ENCODE measurements at regions not wholly inside any gene's neighbourhood (a gene's known extent, or its start where the extent isn't known, plus 50 kb on each side); places are given as distances from the start of the nearest gene placed in this dataset.

DNA sequence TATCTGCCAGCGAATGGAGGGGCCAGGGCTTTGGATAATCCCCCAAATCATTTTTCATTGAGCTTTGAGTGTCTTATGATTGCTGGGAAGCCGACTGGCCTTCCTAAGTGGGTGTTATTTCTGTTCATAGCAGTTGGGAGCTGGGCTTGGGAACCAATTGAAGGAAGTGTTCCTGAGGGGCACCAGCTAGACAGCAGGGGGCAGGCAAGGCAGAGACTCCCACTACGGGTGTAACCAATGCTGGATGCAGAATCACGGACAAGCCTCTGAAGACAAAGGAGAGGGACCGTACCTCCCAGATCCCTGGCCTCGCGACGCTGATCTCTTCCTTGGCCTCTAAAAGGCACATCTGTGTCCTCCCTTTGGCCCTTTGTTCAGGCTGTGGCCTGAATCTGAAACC is 149.0 kb upstream of the PRMT8 start:
- peaks cover 8% of the 10 kb centered on the region; the same call in 1 of the 2 replicates for H3K4me1 ChIP-seq (ENCODE audit: insufficient read depth)
- H3K9me2 ChIP-seq (ENCODE audit: insufficient read depth), result no peaks in the 10 kb centered on the region
- peaks cover 16% of the 10 kb centered on the region for H3K27me3 Mint-ChIP-seq (ENCODE audit: insufficient read depth, low read depth, poor library complexity)
- H4K20me1 ChIP-seq (replicated peaks; ENCODE audit: insufficient read depth), result no peaks in the 10 kb centered on the region
- no peaks in the 10 kb centered on the region for H3K79me2 ChIP-seq (replicated peaks; ENCODE audit: insufficient read depth)
- H3F3A ChIP-seq (replicated peaks; ENCODE audit: low read depth), result no peaks in the 10 kb centered on the region
- no peak overlapping the region for H3K4me3 ChIP-seq
- peak overlapping the region; percentile 60 for H3K4me2 ChIP-seq
- no peaks in the 10 kb centered on the region for H3K36me3 Mint-ChIP-seq (ENCODE audit: low read depth)
- H3K27ac Mint-ChIP-seq, result no peak overlapping the region
- TF ChIP-seq JUNB (IDR thresholded peaks at IDR 0.05; ENCODE audit: unreplicated experiment) (no peak), EZH2phosphoT487 (IDR thresholded peaks at IDR 0.05; ENCODE audit: unreplicated experiment) (no peak), CTCF (conservative IDR thresholded peaks at IDR 0.05; ENCODE audit: low read depth in 2 of 2) (peak; percentile 45 to 65), CREB1 (CRISPR knock-in tag; IDR thresholded peaks at IDR 0.05; ENCODE audit: low read depth) (no peak), POLR2AphosphoS5 (IDR thresholded peaks at IDR 0.05; ENCODE audit: low read depth) (no peak)
- TF ChIP-seq, protein P1, sequence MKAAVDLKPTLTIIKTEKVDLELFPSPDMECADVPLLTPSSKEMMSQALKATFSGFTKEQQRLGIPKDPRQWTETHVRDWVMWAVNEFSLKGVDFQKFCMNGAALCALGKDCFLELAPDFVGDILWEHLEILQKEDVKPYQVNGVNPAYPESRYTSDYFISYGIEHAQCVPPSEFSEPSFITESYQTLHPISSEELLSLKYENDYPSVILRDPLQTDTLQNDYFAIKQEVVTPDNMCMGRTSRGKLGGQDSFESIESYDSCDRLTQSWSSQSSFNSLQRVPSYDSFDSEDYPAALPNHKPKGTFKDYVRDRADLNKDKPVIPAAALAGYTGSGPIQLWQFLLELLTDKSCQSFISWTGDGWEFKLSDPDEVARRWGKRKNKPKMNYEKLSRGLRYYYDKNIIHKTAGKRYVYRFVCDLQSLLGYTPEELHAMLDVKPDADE (IDR thresholded peaks at IDR 0.05), result no peak
- peak; percentile 93 for ATAC-seq
- H3K27ac ChIP-seq (ENCODE audit: low read depth), result no peak overlapping the region
- no peaks in the 10 kb centered on the region for H3K36me3 ChIP-seq (ENCODE audit: insufficient read depth)
- no peaks in the 10 kb centered on the region for H3K27me3 ChIP-seq (ENCODE audit: insufficient read depth)
- H3K9me3 Mint-ChIP-seq, result no peaks in the 10 kb centered on the region; the same call in 2 of the 3 replicates
- peaks cover 25% of the 10 kb centered on the region for H3K4me1 Mint-ChIP-seq
- H3K4me3 Mint-ChIP-seq, result no peak overlapping the region
- DNase-seq (ENCODE audit: low spot score), result peak; percentile 75
- peak overlapping the region; percentile 87 for H2AFZ ChIP-seq

DNA sequence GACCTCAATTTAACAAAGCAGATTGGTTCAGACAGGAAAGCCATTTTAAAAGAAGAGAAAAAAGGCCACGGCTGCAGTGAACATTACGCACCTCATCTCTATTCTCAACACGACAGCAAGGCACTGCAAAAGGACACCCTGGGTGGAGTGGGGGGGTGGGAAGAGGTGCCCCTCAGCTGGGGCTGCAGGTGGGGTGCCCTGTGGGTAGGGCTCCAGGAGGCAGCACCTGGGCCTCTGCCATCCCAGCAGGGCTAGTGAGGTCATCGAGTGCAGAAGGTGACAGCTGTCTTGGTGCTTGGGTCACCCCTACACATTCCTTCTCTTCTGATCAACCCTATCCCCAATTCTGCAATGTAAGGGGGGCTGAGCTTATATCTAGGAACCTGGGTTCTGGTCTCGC is 142.9 kb upstream of the PRMT8 start:
- Histone ChIP-seq H3K9me2 (ENCODE audit: insufficient read depth) (no peaks in the 10 kb centered on the region; the same call in 1 of the 2 replicates), H3K27me3 (ENCODE audit: insufficient read depth) (no peaks in the 10 kb centered on the region), H2AFZ (no peak overlapping the region), H3K4me2 (no peak overlapping the region), H3K36me3 (ENCODE audit: insufficient read depth) (no peaks in the 10 kb centered on the region), H3K79me2 (replicated peaks; ENCODE audit: insufficient read depth) (no peaks in the 10 kb centered on the region), H3K4me3 (no peak overlapping the region), H3K4me1 (ENCODE audit: insufficient read depth) (no peaks in the 10 kb centered on the region), H3K27ac (ENCODE audit: low read depth) (no peak overlapping the region), H3F3A (replicated peaks; ENCODE audit: low read depth) (no peaks in the 10 kb centered on the region), H4K20me1 (replicated peaks; ENCODE audit: insufficient read depth) (no peaks in the 10 kb centered on the region)
- Mint-ChIP-seq H3K27ac (no peak overlapping the region), H3K27me3 (ENCODE audit: insufficient read depth, low read depth, poor library complexity) (peaks cover 7% of the 10 kb centered on the region), H3K4me1 (no peaks in the 10 kb centered on the region), H3K9me3 (no peaks in the 10 kb centered on the region), H3K36me3 (ENCODE audit: low read depth) (no peaks in the 10 kb centered on the region), H3K4me3 (no peak overlapping the region)
- DNase-seq (ENCODE audit: low spot score), result no peak
- no peak for TF ChIP-seq ZNF114 (CRISPR knock-in tag; IDR thresholded peaks at IDR 0.05)
- no peak for TF ChIP-seq JUNB (IDR thresholded peaks at IDR 0.05; ENCODE audit: unreplicated experiment)
- TF ChIP-seq EZH2 (IDR thresholded peaks at IDR 0.05; ENCODE audit: low read depth, unreplicated experiment), result no peak
- ATAC-seq, result no peak

DNA sequence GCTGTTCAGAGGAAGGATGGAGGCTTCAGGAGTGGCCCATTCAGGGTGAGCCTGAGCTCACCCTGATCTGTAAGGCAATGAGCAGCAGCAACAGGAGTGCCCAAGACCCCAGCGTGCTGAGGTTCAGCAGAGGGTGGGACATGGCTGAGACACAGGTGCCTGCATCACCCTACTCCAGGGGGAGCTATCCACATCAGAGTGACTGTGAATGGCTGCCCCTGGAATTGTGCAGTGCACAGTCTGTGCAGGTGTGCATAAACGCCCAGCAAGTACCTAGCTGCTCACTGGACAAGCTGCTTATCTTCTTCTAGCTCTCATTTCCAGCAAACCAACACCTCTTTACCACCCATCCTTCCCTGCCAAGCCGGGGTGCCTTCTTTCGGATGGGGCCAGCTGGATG is 140.6 kb upstream of the PRMT8 start:
- Histone ChIP-seq H4K20me1 (replicated peaks; ENCODE audit: insufficient read depth) (no peaks in the 10 kb centered on the region), H3K79me2 (replicated peaks; ENCODE audit: insufficient read depth) (no peaks in the 10 kb centered on the region), H3F3A (replicated peaks; ENCODE audit: low read depth) (no peaks in the 10 kb centered on the region), H3K4me3 (no peak overlapping the region), H3K4me2 (no peak overlapping the region), H3K27ac (ENCODE audit: low read depth) (no peak overlapping the region), H3K36me3 (ENCODE audit: insufficient read depth) (no peaks in the 10 kb centered on the region), H3K27me3 (ENCODE audit: insufficient read depth) (no peaks in the 10 kb centered on the region), H2AFZ (no peak overlapping the region), H3K4me1 (ENCODE audit: insufficient read depth) (no peaks in the 10 kb centered on the region), H3K9me2 (ENCODE audit: insufficient read depth) (no peaks in the 10 kb centered on the region; the same call in 1 of the 2 replicates)
- TF ChIP-seq CTCF (conservative IDR thresholded peaks at IDR 0.05; ENCODE audit: low read depth in 2 of 2), result peak in 1 of 2 experiments; percentile 36; a peak in 2 of 4 replicates
- TF ChIP-seq, protein P2, sequence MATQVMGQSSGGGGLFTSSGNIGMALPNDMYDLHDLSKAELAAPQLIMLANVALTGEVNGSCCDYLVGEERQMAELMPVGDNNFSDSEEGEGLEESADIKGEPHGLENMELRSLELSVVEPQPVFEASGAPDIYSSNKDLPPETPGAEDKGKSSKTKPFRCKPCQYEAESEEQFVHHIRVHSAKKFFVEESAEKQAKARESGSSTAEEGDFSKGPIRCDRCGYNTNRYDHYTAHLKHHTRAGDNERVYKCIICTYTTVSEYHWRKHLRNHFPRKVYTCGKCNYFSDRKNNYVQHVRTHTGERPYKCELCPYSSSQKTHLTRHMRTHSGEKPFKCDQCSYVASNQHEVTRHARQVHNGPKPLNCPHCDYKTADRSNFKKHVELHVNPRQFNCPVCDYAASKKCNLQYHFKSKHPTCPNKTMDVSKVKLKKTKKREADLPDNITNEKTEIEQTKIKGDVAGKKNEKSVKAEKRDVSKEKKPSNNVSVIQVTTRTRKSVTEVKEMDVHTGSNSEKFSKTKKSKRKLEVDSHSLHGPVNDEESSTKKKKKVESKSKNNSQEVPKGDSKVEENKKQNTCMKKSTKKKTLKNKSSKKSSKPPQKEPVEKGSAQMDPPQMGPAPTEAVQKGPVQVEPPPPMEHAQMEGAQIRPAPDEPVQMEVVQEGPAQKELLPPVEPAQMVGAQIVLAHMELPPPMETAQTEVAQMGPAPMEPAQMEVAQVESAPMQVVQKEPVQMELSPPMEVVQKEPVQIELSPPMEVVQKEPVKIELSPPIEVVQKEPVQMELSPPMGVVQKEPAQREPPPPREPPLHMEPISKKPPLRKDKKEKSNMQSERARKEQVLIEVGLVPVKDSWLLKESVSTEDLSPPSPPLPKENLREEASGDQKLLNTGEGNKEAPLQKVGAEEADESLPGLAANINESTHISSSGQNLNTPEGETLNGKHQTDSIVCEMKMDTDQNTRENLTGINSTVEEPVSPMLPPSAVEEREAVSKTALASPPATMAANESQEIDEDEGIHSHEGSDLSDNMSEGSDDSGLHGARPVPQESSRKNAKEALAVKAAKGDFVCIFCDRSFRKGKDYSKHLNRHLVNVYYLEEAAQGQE (IDR thresholded peaks at IDR 0.05; ENCODE audit: unreplicated experiment), result no peak
- Mint-ChIP-seq H3K9me3 (no peaks in the 10 kb centered on the region), H3K27me3 (ENCODE audit: insufficient read depth, low read depth, poor library complexity) (peaks cover 6% of the 10 kb centered on the region), H3K36me3 (ENCODE audit: low read depth) (no peaks in the 10 kb centered on the region), H3K4me3 (no peak overlapping the region), H3K4me1 (no peaks in the 10 kb centered on the region), H3K27ac (no peak overlapping the region)
- DNase-seq (ENCODE audit: low spot score), result no peak
- no peak for ATAC-seq

All from GM23338 (cell line).